ENCODE measurements at regions not wholly inside any gene's neighbourhood (a gene's known extent, or its start where the extent isn't known, plus 50 kb on each side); places are given as distances from the start of the nearest gene placed in this dataset.

DNA sequence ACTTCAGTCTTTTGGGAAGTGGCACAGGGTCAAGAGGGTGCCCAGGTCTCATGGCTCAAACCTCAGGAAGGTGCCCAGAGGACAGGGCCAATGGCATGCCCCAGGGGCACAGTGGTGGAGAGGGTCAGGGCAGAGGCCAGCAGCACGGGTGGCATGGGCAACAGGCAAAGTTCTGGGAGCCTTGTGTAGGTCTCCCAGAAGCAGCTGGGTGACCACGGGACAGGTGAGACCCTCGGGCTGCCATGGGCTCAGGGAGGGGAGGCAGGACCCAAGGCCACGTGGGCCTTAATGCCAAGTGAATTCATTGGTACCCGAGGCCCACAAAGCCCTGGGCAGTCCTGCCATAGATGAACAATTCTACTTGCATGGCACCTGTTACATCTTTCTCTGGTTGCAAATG is 72.4 kb upstream of the ADAMTS2 start:
- TF ChIP-seq CTCF (conservative IDR thresholded peaks at IDR 0.05; ENCODE audit: low read length) (no peak), EZH2phosphoT487 (IDR thresholded peaks at IDR 0.05; ENCODE audit: borderline replicate concordance) (no peak)
